ENCODE measurements at regions not wholly inside any gene's neighbourhood (a gene's known extent, or its start where the extent isn't known, plus 50 kb on each side); places are given as distances from the start of the nearest gene placed in this dataset.

DNA sequence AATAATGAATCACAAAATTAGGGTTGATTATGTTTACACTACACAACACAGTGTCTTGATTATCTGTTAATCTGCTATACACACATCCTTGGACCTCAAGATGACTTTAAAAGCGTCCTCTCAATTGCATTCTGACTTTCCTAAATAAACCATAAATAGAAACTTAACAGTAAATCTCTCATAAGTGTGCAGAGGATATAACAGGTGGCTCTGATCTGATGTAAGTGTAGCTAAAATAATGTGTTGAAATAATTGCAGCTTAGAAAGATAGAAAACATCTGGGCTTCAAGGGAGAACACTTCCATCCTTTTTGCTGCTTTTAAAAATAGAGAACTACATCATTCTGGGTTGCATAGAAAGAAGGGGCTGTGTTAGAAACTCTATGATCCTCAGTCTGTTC is 78.4 kb upstream of the EFEMP1 start:
- TF ChIP-seq, protein P1, sequence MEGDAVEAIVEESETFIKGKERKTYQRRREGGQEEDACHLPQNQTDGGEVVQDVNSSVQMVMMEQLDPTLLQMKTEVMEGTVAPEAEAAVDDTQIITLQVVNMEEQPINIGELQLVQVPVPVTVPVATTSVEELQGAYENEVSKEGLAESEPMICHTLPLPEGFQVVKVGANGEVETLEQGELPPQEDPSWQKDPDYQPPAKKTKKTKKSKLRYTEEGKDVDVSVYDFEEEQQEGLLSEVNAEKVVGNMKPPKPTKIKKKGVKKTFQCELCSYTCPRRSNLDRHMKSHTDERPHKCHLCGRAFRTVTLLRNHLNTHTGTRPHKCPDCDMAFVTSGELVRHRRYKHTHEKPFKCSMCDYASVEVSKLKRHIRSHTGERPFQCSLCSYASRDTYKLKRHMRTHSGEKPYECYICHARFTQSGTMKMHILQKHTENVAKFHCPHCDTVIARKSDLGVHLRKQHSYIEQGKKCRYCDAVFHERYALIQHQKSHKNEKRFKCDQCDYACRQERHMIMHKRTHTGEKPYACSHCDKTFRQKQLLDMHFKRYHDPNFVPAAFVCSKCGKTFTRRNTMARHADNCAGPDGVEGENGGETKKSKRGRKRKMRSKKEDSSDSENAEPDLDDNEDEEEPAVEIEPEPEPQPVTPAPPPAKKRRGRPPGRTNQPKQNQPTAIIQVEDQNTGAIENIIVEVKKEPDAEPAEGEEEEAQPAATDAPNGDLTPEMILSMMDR (optimal IDR thresholded peaks at IDR 0.05 in 1 of 3, IDR thresholded peaks at IDR 0.05 in 1 of 3, conservative IDR thresholded peaks at IDR 0.05 in 1 of 3; ENCODE audit: extremely low read depth in 1 of 3, insufficient read depth in 2 of 3, low read length in 3 of 3): no peak
- TF ChIP-seq EZH2 (IDR thresholded peaks at IDR 0.05; ENCODE audit: low read length): no peak
